Fibroblast of villous mesenchyme (primary cell): ENCODE measurements at regions not wholly inside any gene's neighbourhood (a gene's known extent, or its start where the extent isn't known, plus 50 kb on each side); places are given as distances from the start of the nearest gene placed in this dataset.

Source experiments
- DNase-seq: peaks from one replicate; pipeline ENCODE4 v3.0.0-alpha.2; 2010; ENCODE audit warnings: low read depth
- H3K4me3 ChIP-seq: 2 replicates; pipeline ENCODE4 v1.5.1; 2011; ENCODE audit warnings: low read depth, mild to moderate bottlenecking, low read length
- CTCF ChIP-seq: IDR thresholded peaks from 2 replicates; pipeline ENCODE4 v1.5.1; 2012; ENCODE audit warnings: low read depth, mild to moderate bottlenecking, low read length; ENCODE audit not compliant: insufficient read depth

DNA sequence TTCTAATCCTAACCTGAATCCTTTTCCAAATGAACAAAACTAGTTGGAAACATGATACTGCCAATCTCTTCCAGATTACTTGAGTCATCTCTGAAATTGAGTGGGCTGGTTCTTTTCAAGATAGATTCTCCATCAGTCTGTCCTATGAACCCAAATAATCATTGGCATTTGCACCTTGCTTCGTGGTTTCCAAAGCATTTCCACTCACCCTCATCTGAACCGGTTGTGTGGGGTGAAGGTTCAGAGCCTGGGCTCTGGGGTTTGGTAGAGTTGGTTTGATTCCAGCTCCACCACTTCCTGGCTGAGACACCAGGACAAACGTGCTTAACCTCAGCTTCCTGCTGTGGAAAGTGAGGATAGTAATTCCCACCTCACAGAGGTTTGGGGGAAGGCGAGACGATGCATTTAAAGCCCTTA lies 206.4 kb upstream of the E2F8 start:
- H3K4me3 ChIP-seq, result no peak overlapping the region
- no peak for DNase-seq
- no peak for TF ChIP-seq CTCF

DNA sequence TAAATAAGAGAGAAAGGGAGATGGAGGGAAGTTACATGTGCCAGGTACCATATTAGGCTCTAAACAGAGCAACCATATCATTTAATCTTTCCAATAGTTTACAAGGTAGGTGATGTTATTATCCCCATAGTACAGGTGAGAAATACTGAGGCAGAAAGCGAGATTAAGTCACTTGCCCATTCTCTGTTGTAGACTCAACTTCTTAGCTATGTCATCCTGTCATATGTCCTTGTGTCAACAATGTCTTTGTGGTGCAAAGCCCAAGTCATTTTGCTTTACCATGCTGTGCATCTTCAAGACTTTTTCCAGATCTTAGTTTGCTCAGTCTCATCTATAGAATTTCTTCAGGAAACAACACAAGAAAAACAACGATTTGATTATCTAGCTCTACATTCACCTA lies 205.0 kb upstream of the E2F8 start:
- H3K4me3 ChIP-seq, result no peak overlapping the region

GRCh38 chr11:19444231-19444630 lies 203.5 kb upstream of the E2F8 start:
- no peak for TF ChIP-seq CTCF
- DNase-seq, result peak; percentile 81
- H3K4me3 ChIP-seq, result no peak overlapping the region

More for the DNA sequence above, 205.0 kb upstream of the E2F8 start:
- no peak for DNase-seq
- TF ChIP-seq CTCF, result no peak

- no peak for TF ChIP-seq CTCF
- no peak for DNase-seq
- H3K4me3 ChIP-seq, result no peak overlapping the region
These were observed 201.8 kb upstream of the E2F8 start for GRCh38 chr11:19442554-19442910.

DNA sequence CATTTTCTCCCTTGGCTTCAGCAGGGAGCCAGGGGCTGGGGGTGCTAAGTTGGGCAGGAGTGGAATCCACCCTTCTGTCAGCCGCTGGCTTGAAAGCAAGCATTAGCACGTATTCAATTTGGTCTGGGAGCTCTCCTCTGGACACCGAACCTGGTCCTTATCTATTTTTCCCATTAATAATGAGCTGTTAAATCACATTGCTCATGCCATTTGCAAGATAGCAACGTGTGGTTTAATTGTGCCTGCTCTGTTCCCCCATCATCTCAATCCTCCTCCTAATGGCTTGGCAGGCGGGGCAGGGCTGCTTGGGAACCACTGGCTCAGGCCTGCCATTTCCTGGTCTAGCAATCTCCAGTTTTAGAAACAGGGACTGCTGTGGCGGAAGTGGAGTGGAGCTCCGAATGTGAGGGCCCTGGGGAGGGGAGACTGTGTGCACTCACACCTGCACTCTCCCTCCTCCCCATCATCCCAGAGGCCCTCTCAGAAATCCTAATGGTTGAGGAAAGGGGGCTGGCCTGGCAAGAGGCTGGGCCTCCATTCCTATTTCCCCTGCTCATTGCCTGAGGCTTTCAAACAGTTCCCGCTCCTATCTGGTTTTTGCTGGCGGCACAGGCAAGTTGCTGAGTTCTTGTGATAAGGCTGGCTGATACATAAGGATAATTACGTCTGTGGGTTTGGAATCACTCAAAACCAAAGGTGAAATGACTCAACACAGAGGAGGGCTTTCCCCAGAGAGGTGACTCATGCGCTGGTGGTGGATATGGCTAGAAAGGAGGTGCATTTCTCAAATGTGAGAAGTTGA lies 201.2 kb upstream of the E2F8 start:
- no peak overlapping the region for H3K4me3 ChIP-seq
- DNase-seq, result peak; percentile 95
- TF ChIP-seq CTCF, result no peak

- DNase-seq, result no peak
- no peak overlapping the region for H3K4me3 ChIP-seq
- no peak for TF ChIP-seq CTCF
These were observed 200.5 kb upstream of the E2F8 start for GRCh38 chr11:19441288-19441687.

- peak; percentile 16 for DNase-seq
- H3K4me3 ChIP-seq, result no peak overlapping the region
- TF ChIP-seq CTCF, result no peak
These were observed 197.0 kb upstream of the E2F8 start for GRCh38 chr11:19437760-19438159.
